GM12878 (cell line): ENCODE measurements at regions not wholly inside any gene's neighbourhood (a gene's known extent, or its start where the extent isn't known, plus 50 kb on each side); places are given as distances from the start of the nearest gene placed in this dataset.

Experiments
- SMAD1 ChIP-seq: fragments of 450-650 bp; IDR thresholded peaks from 2 replicates; pipeline ENCODE4 v1.6.1; 2018; ENCODE audit warnings: mild to moderate bottlenecking, low read depth; ENCODE audit not compliant: partially characterized antibody
- TF ChIP-seq, protein P1 (sequence below): IDR thresholded peaks from 2 replicates; pipeline ENCODE4 v1.6.1; 2012; ENCODE audit warnings: mild to moderate bottlenecking, low read depth, low read length
- TF ChIP-seq, protein P2 (sequence below), 3 experiments: IDR thresholded peaks in 2 of 3; conservative IDR thresholded peaks in 1 of 3; 2 replicates each; pipeline ENCODE4 v1.5.1; 2011; ENCODE audit warnings: low read depth in 3 of 3, low read length in 3 of 3, mild to moderate bottlenecking in 3 of 3, control low read depth in 2 of 3, moderate library complexity in 2 of 3, inconsistent platforms in 1 of 3, mixed read lengths in 1 of 3; ENCODE audit not compliant: control insufficient read depth in 2 of 3, insufficient read depth in 1 of 3; ENCODE audit errors: extremely low read depth in 1 of 3

- TF ChIP-seq, protein P1, sequence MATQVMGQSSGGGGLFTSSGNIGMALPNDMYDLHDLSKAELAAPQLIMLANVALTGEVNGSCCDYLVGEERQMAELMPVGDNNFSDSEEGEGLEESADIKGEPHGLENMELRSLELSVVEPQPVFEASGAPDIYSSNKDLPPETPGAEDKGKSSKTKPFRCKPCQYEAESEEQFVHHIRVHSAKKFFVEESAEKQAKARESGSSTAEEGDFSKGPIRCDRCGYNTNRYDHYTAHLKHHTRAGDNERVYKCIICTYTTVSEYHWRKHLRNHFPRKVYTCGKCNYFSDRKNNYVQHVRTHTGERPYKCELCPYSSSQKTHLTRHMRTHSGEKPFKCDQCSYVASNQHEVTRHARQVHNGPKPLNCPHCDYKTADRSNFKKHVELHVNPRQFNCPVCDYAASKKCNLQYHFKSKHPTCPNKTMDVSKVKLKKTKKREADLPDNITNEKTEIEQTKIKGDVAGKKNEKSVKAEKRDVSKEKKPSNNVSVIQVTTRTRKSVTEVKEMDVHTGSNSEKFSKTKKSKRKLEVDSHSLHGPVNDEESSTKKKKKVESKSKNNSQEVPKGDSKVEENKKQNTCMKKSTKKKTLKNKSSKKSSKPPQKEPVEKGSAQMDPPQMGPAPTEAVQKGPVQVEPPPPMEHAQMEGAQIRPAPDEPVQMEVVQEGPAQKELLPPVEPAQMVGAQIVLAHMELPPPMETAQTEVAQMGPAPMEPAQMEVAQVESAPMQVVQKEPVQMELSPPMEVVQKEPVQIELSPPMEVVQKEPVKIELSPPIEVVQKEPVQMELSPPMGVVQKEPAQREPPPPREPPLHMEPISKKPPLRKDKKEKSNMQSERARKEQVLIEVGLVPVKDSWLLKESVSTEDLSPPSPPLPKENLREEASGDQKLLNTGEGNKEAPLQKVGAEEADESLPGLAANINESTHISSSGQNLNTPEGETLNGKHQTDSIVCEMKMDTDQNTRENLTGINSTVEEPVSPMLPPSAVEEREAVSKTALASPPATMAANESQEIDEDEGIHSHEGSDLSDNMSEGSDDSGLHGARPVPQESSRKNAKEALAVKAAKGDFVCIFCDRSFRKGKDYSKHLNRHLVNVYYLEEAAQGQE, result no peak
- TF ChIP-seq SMAD1, result no peak
- TF ChIP-seq, protein P2, sequence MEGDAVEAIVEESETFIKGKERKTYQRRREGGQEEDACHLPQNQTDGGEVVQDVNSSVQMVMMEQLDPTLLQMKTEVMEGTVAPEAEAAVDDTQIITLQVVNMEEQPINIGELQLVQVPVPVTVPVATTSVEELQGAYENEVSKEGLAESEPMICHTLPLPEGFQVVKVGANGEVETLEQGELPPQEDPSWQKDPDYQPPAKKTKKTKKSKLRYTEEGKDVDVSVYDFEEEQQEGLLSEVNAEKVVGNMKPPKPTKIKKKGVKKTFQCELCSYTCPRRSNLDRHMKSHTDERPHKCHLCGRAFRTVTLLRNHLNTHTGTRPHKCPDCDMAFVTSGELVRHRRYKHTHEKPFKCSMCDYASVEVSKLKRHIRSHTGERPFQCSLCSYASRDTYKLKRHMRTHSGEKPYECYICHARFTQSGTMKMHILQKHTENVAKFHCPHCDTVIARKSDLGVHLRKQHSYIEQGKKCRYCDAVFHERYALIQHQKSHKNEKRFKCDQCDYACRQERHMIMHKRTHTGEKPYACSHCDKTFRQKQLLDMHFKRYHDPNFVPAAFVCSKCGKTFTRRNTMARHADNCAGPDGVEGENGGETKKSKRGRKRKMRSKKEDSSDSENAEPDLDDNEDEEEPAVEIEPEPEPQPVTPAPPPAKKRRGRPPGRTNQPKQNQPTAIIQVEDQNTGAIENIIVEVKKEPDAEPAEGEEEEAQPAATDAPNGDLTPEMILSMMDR (IDR thresholded peaks at IDR 0.05 in 2 of 3, conservative IDR thresholded peaks at IDR 0.05 in 1 of 3; ENCODE audit: control insufficient read depth in 2 of 3, extremely low read depth in 1 of 3, insufficient read depth in 1 of 3, low read depth in 3 of 3, low read length in 3 of 3), result no peak
Observed at GRCh38 chr1:177490786-177491185, 320.0 kb downstream of the BRINP2 start.
